Kidney (tissue), 13 donors: ENCODE measurements at regions not wholly inside any gene's neighbourhood (a gene's known extent, or its start where the extent isn't known, plus 50 kb on each side); places are given as distances from the start of the nearest gene placed in this dataset.

ENCODE experiments used
- DNase-seq, 5 donors: peaks; one replicate each; pipeline ENCODE4 v3.0.0-alpha.2; 2013 to 2020
- FAIRE-seq: peaks from 2 replicates; lab custom pipeline; 2012; peaks lifted over from hg19 to GRCh38; lab: Jason Lieb, UNC
- H3K27ac ChIP-seq, 2 donors: one replicate each; pipeline ENCODE4 v1.7.0; 2013; ENCODE audit warnings: low read depth in 2 of 2, low read length in 2 of 2, inconsistent platforms in 1 of 2
- H3K27me3 ChIP-seq: one replicate; pipeline ENCODE4 v1.7.1; 2013; ENCODE audit warnings: low read length, inconsistent platforms; ENCODE audit not compliant: control insufficient read depth, insufficient read depth
- H3K36me3 ChIP-seq, 3 donors: one replicate each; pipeline versions ENCODE4 v1.7.0 to v1.7.1; 2013; ENCODE audit warnings: low read length in 3 of 3, control low read depth in 1 of 3, inconsistent platforms in 1 of 3; ENCODE audit not compliant: insufficient read depth in 3 of 3, control insufficient read depth in 2 of 3
- H3K4me1 ChIP-seq, 3 donors: one replicate each; pipeline versions ENCODE4 v1.7.0 to v1.7.1; 2013; ENCODE audit warnings: low read length in 3 of 3, inconsistent platforms in 1 of 3, low read depth in 1 of 3; ENCODE audit not compliant: control insufficient read depth in 2 of 3, insufficient read depth in 2 of 3
- H3K4me3 ChIP-seq, 3 donors: one replicate each; pipeline versions ENCODE4 v1.7.0 to v1.8.1; 2013; ENCODE audit warnings: low read length in 3 of 3, control low read depth in 1 of 3, inconsistent platforms in 1 of 3
- H3K9ac ChIP-seq, 3 donors: one replicate each; pipeline versions ENCODE4 v1.7.0 to v1.7.1; 2013; ENCODE audit warnings: low read length in 3 of 3, control low read depth in 1 of 3, inconsistent platforms in 1 of 3
- H3K9me3 ChIP-seq, 3 donors: one replicate each; pipeline versions ENCODE4 v1.7.0 to v1.7.1; 2013; ENCODE audit warnings: low read length in 3 of 3, control low read depth in 1 of 3, inconsistent platforms in 1 of 3; ENCODE audit not compliant: control insufficient read depth in 2 of 3, insufficient read depth in 1 of 3
- intact Hi-C: fragments of 100-400 bp; cut with DNase I; formaldehyde crosslinking; loops from one replicate; pipeline ENCODE4 v1.11.1; 2022
- TF ChIP-seq, protein P1 (sequence below): IDR thresholded peaks from 3 replicates; pipeline ENCODE4 v1.5.1; 2012; ENCODE audit warnings: mild to moderate bottlenecking, moderate library complexity, borderline replicate concordance; ENCODE audit not compliant: insufficient read depth; ENCODE audit errors: extremely low read depth
- donor health status: control.
- donor health status: control.
- donor health status: control.
- donor health status: control.
- donor health status: control.
- donor health status: DM: yes; HTN: yes; CAD: no.
- donor health status: Normal renal cell carcinoma (clear cell type).

DNA sequence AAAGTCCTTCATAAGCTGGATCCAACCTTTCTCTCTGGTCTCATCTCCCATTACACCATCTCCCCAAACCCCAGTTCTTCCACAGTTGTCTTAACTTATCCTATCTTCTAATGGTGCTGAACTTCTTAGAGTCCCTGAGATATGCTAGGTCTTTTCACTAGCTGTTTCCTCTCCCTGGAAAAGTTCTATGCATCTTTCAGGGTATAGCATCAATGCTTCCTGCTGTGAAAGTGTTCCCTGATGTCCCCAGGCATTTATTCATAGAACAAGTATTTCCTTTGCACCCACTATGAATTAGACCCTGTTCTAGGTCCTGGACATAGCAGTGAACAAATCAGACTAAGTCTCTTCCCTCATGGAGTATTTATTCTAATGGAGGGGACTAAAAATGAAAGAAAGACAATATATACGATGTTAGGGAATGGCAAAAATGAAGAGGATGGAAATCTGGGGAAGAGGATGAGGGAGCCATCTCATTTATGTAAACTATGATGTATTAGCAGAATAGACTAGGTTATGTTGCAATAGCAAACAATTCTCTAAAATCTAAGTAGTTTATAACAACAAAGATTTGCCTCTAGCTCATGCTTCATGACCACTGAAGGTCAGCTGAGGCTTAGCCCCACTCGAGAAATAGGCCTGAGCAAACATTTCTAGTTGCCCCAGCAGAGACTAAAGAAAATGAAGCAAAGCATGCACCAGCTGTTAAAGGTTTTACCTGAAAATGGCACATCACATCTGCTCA lies 120.0 kb downstream of the CYSLTR2 start:
- no peak overlapping the region for H3K27ac ChIP-seq
- DNase-seq = no peak
- no peaks in the 10 kb centered on the region for H3K9me3 ChIP-seq
- no peak for FAIRE-seq
- H3K9ac ChIP-seq = no peak overlapping the region
- TF ChIP-seq, protein P1, sequence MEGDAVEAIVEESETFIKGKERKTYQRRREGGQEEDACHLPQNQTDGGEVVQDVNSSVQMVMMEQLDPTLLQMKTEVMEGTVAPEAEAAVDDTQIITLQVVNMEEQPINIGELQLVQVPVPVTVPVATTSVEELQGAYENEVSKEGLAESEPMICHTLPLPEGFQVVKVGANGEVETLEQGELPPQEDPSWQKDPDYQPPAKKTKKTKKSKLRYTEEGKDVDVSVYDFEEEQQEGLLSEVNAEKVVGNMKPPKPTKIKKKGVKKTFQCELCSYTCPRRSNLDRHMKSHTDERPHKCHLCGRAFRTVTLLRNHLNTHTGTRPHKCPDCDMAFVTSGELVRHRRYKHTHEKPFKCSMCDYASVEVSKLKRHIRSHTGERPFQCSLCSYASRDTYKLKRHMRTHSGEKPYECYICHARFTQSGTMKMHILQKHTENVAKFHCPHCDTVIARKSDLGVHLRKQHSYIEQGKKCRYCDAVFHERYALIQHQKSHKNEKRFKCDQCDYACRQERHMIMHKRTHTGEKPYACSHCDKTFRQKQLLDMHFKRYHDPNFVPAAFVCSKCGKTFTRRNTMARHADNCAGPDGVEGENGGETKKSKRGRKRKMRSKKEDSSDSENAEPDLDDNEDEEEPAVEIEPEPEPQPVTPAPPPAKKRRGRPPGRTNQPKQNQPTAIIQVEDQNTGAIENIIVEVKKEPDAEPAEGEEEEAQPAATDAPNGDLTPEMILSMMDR = no peak
- H3K4me3 ChIP-seq = no peak overlapping the region
- intact Hi-C loops = loop anchor here (10.0 kb wide), 1 partner anchor 179 kb away; no protein-coding TSS in a partner anchor
- H3K36me3 ChIP-seq = no peaks in the 10 kb centered on the region
- H3K4me1 ChIP-seq = no peaks in the 10 kb centered on the region
- H3K27me3 ChIP-seq = no peaks in the 10 kb centered on the region

GRCh38 chr13:48775285-48775684 lies 121.6 kb downstream of the CYSLTR2 start:
- TF ChIP-seq, protein P1 = no peak
- DNase-seq (no peak), FAIRE-seq (no peak)
- Histone ChIP-seq H3K4me3 (no peak overlapping the region), H3K9ac (no peak overlapping the region), H3K36me3 (no peaks in the 10 kb centered on the region), H3K4me1 (no peaks in the 10 kb centered on the region), H3K9me3 (peaks cover 0 to 3% (median 0%) of the 10 kb centered on the region in 3 donors), H3K27me3 (no peaks in the 10 kb centered on the region), H3K27ac (no peak overlapping the region)
- intact Hi-C loops = loop anchor here (10.0 kb wide), 1 partner anchor 180 kb away; no protein-coding TSS in a partner anchor

GRCh38 chr13:48775804-48776203 lies 122.1 kb downstream of the CYSLTR2 start:
- intact Hi-C loops = loop anchor here (10.0 kb wide), 1 partner anchor 181 kb away; no protein-coding TSS in a partner anchor
- TF ChIP-seq, protein P1 = no peak
- DNase-seq (no peak), FAIRE-seq (no peak)
- Histone ChIP-seq H3K4me3 (no peak overlapping the region), H3K27ac (no peak overlapping the region), H3K9ac (no peak overlapping the region), H3K36me3 (no peaks in the 10 kb centered on the region), H3K27me3 (no peaks in the 10 kb centered on the region), H3K4me1 (no peaks in the 10 kb centered on the region), H3K9me3 (peaks cover 0 to 8% (median 0%) of the 10 kb centered on the region in 3 donors)
